ENCODE measurements at regions not wholly inside any gene's neighbourhood (a gene's known extent, or its start where the extent isn't known, plus 50 kb on each side); places are given as distances from the start of the nearest gene placed in this dataset.

DNA sequence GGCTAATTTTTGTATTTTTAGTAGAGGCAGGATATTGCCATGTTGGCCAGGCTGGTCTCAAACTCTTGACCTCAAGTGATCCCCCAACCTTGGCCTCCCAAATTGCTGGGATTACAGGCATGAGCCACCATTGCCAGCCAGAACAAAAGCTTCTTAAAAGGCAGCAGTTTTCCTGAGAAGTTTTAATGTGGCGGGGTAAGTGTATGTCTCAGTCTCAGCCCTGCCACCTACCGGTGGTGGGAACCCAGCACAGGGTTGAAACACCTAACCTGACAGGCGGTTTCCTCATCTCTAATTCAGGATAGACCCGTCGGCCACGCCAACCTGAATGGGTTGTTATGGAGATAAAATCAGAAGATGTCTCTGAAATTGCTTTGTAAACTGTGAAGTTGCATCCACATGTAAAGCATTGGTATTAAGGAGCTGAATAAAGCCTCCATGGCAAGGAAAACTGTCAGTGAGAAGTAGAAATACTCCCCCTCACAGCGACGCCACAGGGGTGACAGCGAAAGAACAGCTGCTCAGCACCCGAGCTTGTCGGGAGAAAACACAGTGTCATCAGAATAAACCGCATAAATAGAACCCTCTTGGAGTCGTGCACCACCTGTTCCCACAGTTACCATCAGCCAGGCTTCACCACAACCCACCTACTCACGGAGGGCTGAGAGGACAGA, 165.9 kb upstream of the NCAM1 start:
- Histone ChIP-seq H3K9me3 (replicated peaks in 1 of 2; ENCODE audit: control insufficient read depth in 2 of 2, insufficient read depth in 1 of 2, low read depth in 1 of 2, low read length in 2 of 2) (peaks cover 0 to 2% of the 10 kb centered on the region in 2 donors), H3K18ac (ENCODE audit: low read length) (no peak overlapping the region), H3K4me2 (ENCODE audit: insufficient read depth, low read length, poor library complexity, severe bottlenecking) (no peak overlapping the region)

GRCh38 chr11:112795911-112796649, 165.1 kb upstream of the NCAM1 start:
- Histone ChIP-seq H3K18ac (ENCODE audit: low read length) (peak overlapping the region; percentile 82), H4K8ac (ENCODE audit: low read depth, low read length) (no peak overlapping the region), H2BK5ac (ENCODE audit: low read length) (peak overlapping the region; percentile 30), H3K9ac (ENCODE audit: low read depth, low read length, poor library complexity) (no peak overlapping the region), H3K23ac (ENCODE audit: low read depth, low read length, poor library complexity) (no peak overlapping the region), H3K79me1 (ENCODE audit: low read depth, low read length) (no peaks in the 10 kb centered on the region), H3K36me3 (replicated peaks in 1 of 2; ENCODE audit: control insufficient read depth in 2 of 2, insufficient read depth in 2 of 2, low read length in 2 of 2) (no peaks in the 10 kb centered on the region), H3K27ac (replicated peaks; ENCODE audit: low read length) (no peak overlapping the region), H3K4me2 (ENCODE audit: insufficient read depth, low read length, poor library complexity, severe bottlenecking) (no peak overlapping the region), H2AFZ (ENCODE audit: low read length) (no peak overlapping the region), H3K14ac (ENCODE audit: low read length) (no peak overlapping the region), H3K9me3 (replicated peaks in 1 of 2; ENCODE audit: control insufficient read depth in 2 of 2, insufficient read depth in 1 of 2, low read depth in 1 of 2, low read length in 2 of 2) (peaks cover 0 to 2% of the 10 kb centered on the region in 2 donors), H3K4me3 (ENCODE audit: low read length in 2 of 2) (no peak overlapping the region), H2BK120ac (ENCODE audit: low read depth, low read length) (no peak overlapping the region), H2BK15ac (ENCODE audit: low read length) (peak overlapping the region; percentile 41), H3K4ac (ENCODE audit: low read length) (no peak overlapping the region), H4K91ac (ENCODE audit: low read depth, low read length, poor library complexity) (no peak overlapping the region), H2BK12ac (ENCODE audit: low read length) (peak overlapping the region; percentile 9), H3K27me3 (ENCODE audit: control insufficient read depth in 3 of 3, insufficient read depth in 3 of 3, low read depth in 1 of 3, low read length in 3 of 3) (no peaks in the 10 kb centered on the region), H2AK5ac (ENCODE audit: low read depth, low read length) (peak overlapping the region; percentile 53), H3K4me1 (ENCODE audit: control insufficient read depth in 2 of 2, insufficient read depth in 1 of 2, low read depth in 1 of 2, low read length in 2 of 2) (peaks cover 4 to 24% of the 10 kb centered on the region in 2 donors)
- no peak for DNase-seq (ENCODE audit: low spot score)
- no CpG with 5 or more reads among the region's 17 CpGs for WGBS, 2 donors (ENCODE audit: extremely low coverage in 2 of 2, insufficient read length in 2 of 2, insufficient replicate concordance in 1 of 2)

More for the DNA sequence above, 165.9 kb upstream of the NCAM1 start:
- Histone ChIP-seq H3K4me1 (ENCODE audit: control insufficient read depth in 2 of 2, insufficient read depth in 1 of 2, low read depth in 1 of 2, low read length in 2 of 2) (peaks cover 4 to 24% of the 10 kb centered on the region in 2 donors), H3K14ac (ENCODE audit: low read length) (no peak overlapping the region), H3K23ac (ENCODE audit: low read depth, low read length, poor library complexity) (no peak overlapping the region), H4K91ac (ENCODE audit: low read depth, low read length, poor library complexity) (no peak overlapping the region), H2AK5ac (ENCODE audit: low read depth, low read length) (peak overlapping the region; percentile 53), H3K27me3 (ENCODE audit: control insufficient read depth in 3 of 3, insufficient read depth in 3 of 3, low read depth in 1 of 3, low read length in 3 of 3) (no peaks in the 10 kb centered on the region), H3K4me3 (ENCODE audit: low read length in 2 of 2) (no peak overlapping the region), H3K36me3 (replicated peaks in 1 of 2; ENCODE audit: control insufficient read depth in 2 of 2, insufficient read depth in 2 of 2, low read length in 2 of 2) (no peaks in the 10 kb centered on the region), H3K9ac (ENCODE audit: low read depth, low read length, poor library complexity) (no peak overlapping the region), H2BK15ac (ENCODE audit: low read length) (no peak overlapping the region), H2BK120ac (ENCODE audit: low read depth, low read length) (no peak overlapping the region), H3K27ac (replicated peaks; ENCODE audit: low read length) (no peak overlapping the region), H3K79me1 (ENCODE audit: low read depth, low read length) (no peaks in the 10 kb centered on the region), H2BK12ac (ENCODE audit: low read length) (no peak overlapping the region), H4K8ac (ENCODE audit: low read depth, low read length) (no peak overlapping the region), H3K4ac (ENCODE audit: low read length) (peak overlapping the region; percentile 19), H2BK5ac (ENCODE audit: low read length) (peak overlapping the region; percentile 30), H2AFZ (ENCODE audit: low read length) (no peak overlapping the region)
- no CpG with 5 or more reads among the region's 14 CpGs for WGBS, 2 donors (ENCODE audit: extremely low coverage in 2 of 2, insufficient read length in 2 of 2, insufficient replicate concordance in 1 of 2)
- DNase-seq (ENCODE audit: low spot score) = no peak

GRCh38 chr11:112797092-112797491, 164.1 kb upstream of the NCAM1 start:
- H3K14ac ChIP-seq (ENCODE audit: low read length) = no peak overlapping the region
- no peak overlapping the region for H4K91ac ChIP-seq (ENCODE audit: low read depth, low read length, poor library complexity)
- H3K27me3 ChIP-seq (ENCODE audit: control insufficient read depth in 3 of 3, insufficient read depth in 3 of 3, low read depth in 1 of 3, low read length in 3 of 3) = no peaks in the 10 kb centered on the region
- peaks cover 0 to 2% of the 10 kb centered on the region in 2 donors for H3K9me3 ChIP-seq (replicated peaks in 1 of 2; ENCODE audit: control insufficient read depth in 2 of 2, insufficient read depth in 1 of 2, low read depth in 1 of 2, low read length in 2 of 2)
- H3K4me3 ChIP-seq (ENCODE audit: low read length in 2 of 2) = no peak overlapping the region
- H2BK5ac ChIP-seq (ENCODE audit: low read length) = no peak overlapping the region
- no peak overlapping the region for H3K4ac ChIP-seq (ENCODE audit: low read length)
- no peak overlapping the region for H4K8ac ChIP-seq (ENCODE audit: low read depth, low read length)
- no peak overlapping the region for H2BK15ac ChIP-seq (ENCODE audit: low read length)
- H3K79me1 ChIP-seq (ENCODE audit: low read depth, low read length) = no peaks in the 10 kb centered on the region
- no peak overlapping the region for H3K9ac ChIP-seq (ENCODE audit: low read depth, low read length, poor library complexity)
- no peaks in the 10 kb centered on the region for H3K36me3 ChIP-seq (replicated peaks in 1 of 2; ENCODE audit: control insufficient read depth in 2 of 2, insufficient read depth in 2 of 2, low read length in 2 of 2)
- peaks cover 4 to 24% of the 10 kb centered on the region in 2 donors for H3K4me1 ChIP-seq (ENCODE audit: control insufficient read depth in 2 of 2, insufficient read depth in 1 of 2, low read depth in 1 of 2, low read length in 2 of 2)
- no peak overlapping the region for H2BK120ac ChIP-seq (ENCODE audit: low read depth, low read length)
- H3K27ac ChIP-seq (replicated peaks; ENCODE audit: low read length) = peak overlapping the region; percentile 69
- no peak overlapping the region for H3K18ac ChIP-seq (ENCODE audit: low read length)
- no peak overlapping the region for H3K4me2 ChIP-seq (ENCODE audit: insufficient read depth, low read length, poor library complexity, severe bottlenecking)
- no peak overlapping the region for H3K23ac ChIP-seq (ENCODE audit: low read depth, low read length, poor library complexity)
- H2BK12ac ChIP-seq (ENCODE audit: low read length) = no peak overlapping the region
- no peak overlapping the region for H2AK5ac ChIP-seq (ENCODE audit: low read depth, low read length)
- no peak overlapping the region for H2AFZ ChIP-seq (ENCODE audit: low read length)
- DNase-seq (ENCODE audit: low spot score) = peak; percentile 40
- WGBS, 2 donors (ENCODE audit: extremely low coverage in 2 of 2, insufficient read length in 2 of 2, insufficient replicate concordance in 1 of 2) = no CpG with 5 or more reads among the region's 2 CpGs

GRCh38 chr11:112797648-112798293, 163.4 kb upstream of the NCAM1 start:
- peak; percentile 35 for DNase-seq (ENCODE audit: low spot score)
- no peak overlapping the region for H2AK5ac ChIP-seq (ENCODE audit: low read depth, low read length)
- no peak overlapping the region for H2AFZ ChIP-seq (ENCODE audit: low read length)
- peak overlapping the region; percentile 69 for H3K27ac ChIP-seq (replicated peaks; ENCODE audit: low read length)
- peaks cover 4 to 24% of the 10 kb centered on the region in 2 donors for H3K4me1 ChIP-seq (ENCODE audit: control insufficient read depth in 2 of 2, insufficient read depth in 1 of 2, low read depth in 1 of 2, low read length in 2 of 2)
- H3K27me3 ChIP-seq (ENCODE audit: control insufficient read depth in 3 of 3, insufficient read depth in 3 of 3, low read depth in 1 of 3, low read length in 3 of 3) = no peaks in the 10 kb centered on the region
- H3K36me3 ChIP-seq (replicated peaks in 1 of 2; ENCODE audit: control insufficient read depth in 2 of 2, insufficient read depth in 2 of 2, low read length in 2 of 2) = no peaks in the 10 kb centered on the region
- H3K18ac ChIP-seq (ENCODE audit: low read length) = no peak overlapping the region
- H3K9me3 ChIP-seq (replicated peaks in 1 of 2; ENCODE audit: control insufficient read depth in 2 of 2, insufficient read depth in 1 of 2, low read depth in 1 of 2, low read length in 2 of 2) = peaks cover 0 to 2% of the 10 kb centered on the region in 2 donors
- H3K79me1 ChIP-seq (ENCODE audit: low read depth, low read length) = no peaks in the 10 kb centered on the region
- no CpG with 5 or more reads among the region's 14 CpGs for WGBS, 2 donors (ENCODE audit: extremely low coverage in 2 of 2, insufficient read length in 2 of 2, insufficient replicate concordance in 1 of 2)
- no peak overlapping the region for H3K4me2 ChIP-seq (ENCODE audit: insufficient read depth, low read length, poor library complexity, severe bottlenecking)
- no peak overlapping the region for H2BK5ac ChIP-seq (ENCODE audit: low read length)
- H3K4ac ChIP-seq (ENCODE audit: low read length) = no peak overlapping the region
- H2BK15ac ChIP-seq (ENCODE audit: low read length) = no peak overlapping the region
- H2BK120ac ChIP-seq (ENCODE audit: low read depth, low read length) = no peak overlapping the region
- H3K23ac ChIP-seq (ENCODE audit: low read depth, low read length, poor library complexity) = no peak overlapping the region
- H3K14ac ChIP-seq (ENCODE audit: low read length) = no peak overlapping the region
- no peak overlapping the region for H3K9ac ChIP-seq (ENCODE audit: low read depth, low read length, poor library complexity)
- no peak overlapping the region for H2BK12ac ChIP-seq (ENCODE audit: low read length)
- no peak overlapping the region for H4K91ac ChIP-seq (ENCODE audit: low read depth, low read length, poor library complexity)
- H3K4me3 ChIP-seq (ENCODE audit: low read length in 2 of 2) = no peak overlapping the region
- no peak overlapping the region for H4K8ac ChIP-seq (ENCODE audit: low read depth, low read length)

Measured in neuronal stem cell (in vitro differentiated cells).